PC-9 (cell line): ENCODE measurements at regions not wholly inside any gene's neighbourhood (a gene's known extent, or its start where the extent isn't known, plus 50 kb on each side); places are given as distances from the start of the nearest gene placed in this dataset.
A peak's percentile ranks its signal among the peaks of the same experiment; 100 is the strongest.

Source experiments
- CTCF ChIP-seq: fragments of 200-600 bp; sonication (generic); conservative IDR thresholded peaks from 2 replicates; pipeline ENCODE4 v1.6.1; 2017; ENCODE audit warnings: mixed run types, antibody characterized with exemption, mild to moderate bottlenecking, moderate library complexity
- EZH2 ChIP-seq: fragments of 200-600 bp; sonication (generic); IDR thresholded peaks from 2 replicates; pipeline ENCODE4 v1.8.0; 2017; ENCODE audit warnings: antibody characterized with exemption, low read depth

GRCh38 chr20:6636209-6637159, 131.0 kb upstream of the BMP2 start:
- TF ChIP-seq CTCF = peak; percentile 64
- TF ChIP-seq EZH2 = no peak
